ENCODE measurements at regions not wholly inside any gene's neighbourhood (a gene's known extent, or its start where the extent isn't known, plus 50 kb on each side); places are given as distances from the start of the nearest gene placed in this dataset.
"Not testable (repeated sequence)": the region's sequence is repeated elsewhere in the genome, so short reads cannot be mapped to it uniquely, and the experiment has no call there.

GRCh38 chr7:138247568-138248333, 171.5 kb downstream of the AKR1D1 start:
- Histone ChIP-seq H3K9me3 (ENCODE audit: control insufficient read depth, insufficient read depth, low read depth, low read length) (no peaks in the 10 kb centered on the region), H3K36me3 (ENCODE audit: control insufficient read depth in 2 of 2, insufficient read depth in 1 of 2, low read length in 2 of 2) (no peaks in the 10 kb centered on the region), H3K27ac (ENCODE audit: extremely low read depth, low read depth, low read length) (no peak overlapping the region), H3K4me1 (ENCODE audit: control insufficient read depth, insufficient read depth, low read length) (no peaks in the 10 kb centered on the region), H3K4me3 (ENCODE audit: low read depth, low read length) (no peak overlapping the region)
- TF ChIP-seq ZNF654 (tag by site-specific recombination; IDR thresholded peaks at IDR 0.05; ENCODE audit: low read depth), result no peak
- no peak for TF ChIP-seq ZNF843 (tag by site-specific recombination; IDR thresholded peaks at IDR 0.05)
- no peak for TF ChIP-seq ZNF791 (tag by site-specific recombination; IDR thresholded peaks at IDR 0.05)
- TF ChIP-seq ZNF561 (tag by site-specific recombination; IDR thresholded peaks at IDR 0.05; ENCODE audit: borderline replicate concordance), result no peak
- TF ChIP-seq ZNF133 (tag by site-specific recombination; IDR thresholded peaks at IDR 0.05), result no peak
- TF ChIP-seq SETDB1 (IDR thresholded peaks at IDR 0.05; ENCODE audit: insufficient read length, low read length), result peak; percentile 85
- no peak for TF ChIP-seq ZNF211 (tag by site-specific recombination; IDR thresholded peaks at IDR 0.05; ENCODE audit: low read depth)
- POLR2A ChIA-PET, result no interaction called here
- CTCF ChIA-PET, result no interaction called here

DNA sequence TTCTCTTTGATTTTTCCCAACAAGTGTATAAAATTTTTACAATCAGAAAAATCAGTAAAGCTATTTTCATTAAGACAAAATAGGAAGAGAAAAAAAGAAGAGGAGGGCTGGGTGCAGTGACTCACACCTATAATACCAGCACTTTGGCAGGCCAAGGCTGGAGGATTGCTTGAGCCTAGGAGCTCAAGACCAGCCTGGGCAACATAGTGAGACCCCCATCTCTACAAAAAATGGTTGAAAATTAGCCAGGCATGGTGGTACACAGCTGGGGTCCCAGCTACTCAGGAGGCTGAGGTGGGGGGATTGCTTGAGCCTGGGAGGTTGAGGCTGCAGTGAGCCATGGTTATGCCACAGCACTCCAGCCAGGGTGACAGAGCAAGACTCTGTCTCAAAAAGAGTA, 172.3 kb downstream of the AKR1D1 start:
- CTCF ChIA-PET, result no interaction called here
- TF ChIP-seq ZNF785 (tag by site-specific recombination; IDR thresholded peaks at IDR 0.05), result no peak
- TF ChIP-seq RBAK (tag by site-specific recombination; IDR thresholded peaks at IDR 0.05), result no peak
- TF ChIP-seq SP7 (tag by site-specific recombination; IDR thresholded peaks at IDR 0.05), result no peak
- no peak for TF ChIP-seq PATZ1 (tag by site-specific recombination; IDR thresholded peaks at IDR 0.05)
- TF ChIP-seq BCL11B (tag by site-specific recombination; IDR thresholded peaks at IDR 0.05; ENCODE audit: low read depth), result no peak
- TF ChIP-seq ZBTB21 (tag by site-specific recombination; IDR thresholded peaks at IDR 0.05), result no peak
- TF ChIP-seq ZNF146 (tag by site-specific recombination; IDR thresholded peaks at IDR 0.05), result no peak
- Histone ChIP-seq H3K27ac (ENCODE audit: extremely low read depth, low read depth, low read length) (no peak overlapping the region), H3K9me3 (ENCODE audit: control insufficient read depth, insufficient read depth, low read depth, low read length) (no peaks in the 10 kb centered on the region), H3K36me3 (ENCODE audit: control insufficient read depth in 2 of 2, insufficient read depth in 1 of 2, low read length in 2 of 2) (no peaks in the 10 kb centered on the region), H3K4me3 (ENCODE audit: low read depth, low read length) (no peak overlapping the region), H3K4me1 (ENCODE audit: control insufficient read depth, insufficient read depth, low read length) (no peaks in the 10 kb centered on the region)
- POLR2A ChIA-PET, result no interaction called here

DNA sequence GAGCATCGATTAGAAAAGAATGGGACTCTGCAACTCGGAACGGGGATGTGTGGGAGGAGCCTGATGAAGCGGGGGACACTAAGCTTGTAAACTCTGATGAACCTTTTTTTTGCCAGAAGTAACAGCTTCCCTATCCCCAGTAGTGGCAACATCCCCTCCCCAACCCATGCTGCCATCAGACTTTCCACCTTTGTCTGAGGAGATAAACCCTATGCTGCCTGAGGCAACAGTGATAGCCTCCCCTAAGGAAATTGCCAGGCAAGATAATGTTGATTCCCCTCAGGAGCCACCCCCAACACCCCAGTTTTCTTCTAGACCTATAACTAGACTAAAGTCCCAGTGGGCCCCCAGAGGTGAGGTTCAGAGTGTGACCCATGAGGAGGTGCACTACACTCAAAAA, 173.7 kb downstream of the AKR1D1 start:
- Histone ChIP-seq H3K36me3 (ENCODE audit: control insufficient read depth in 2 of 2, insufficient read depth in 1 of 2, low read length in 2 of 2) (no peaks in the 10 kb centered on the region), H3K4me3 (ENCODE audit: low read depth, low read length) (no peak overlapping the region), H3K4me1 (ENCODE audit: control insufficient read depth, insufficient read depth, low read length) (no peaks in the 10 kb centered on the region), H3K27ac (ENCODE audit: extremely low read depth, low read depth, low read length) (no peak overlapping the region), H3K9me3 (ENCODE audit: control insufficient read depth, insufficient read depth, low read depth, low read length) (no peaks in the 10 kb centered on the region)
- CTCF ChIA-PET, result interaction anchor here (0.6 kb wide), 1 partner anchor 209 kb away, joined by 3 read pairs; no protein-coding TSS in a partner anchor
- POLR2A ChIA-PET, result no interaction called here
- TF ChIP-seq OVOL3 (tag by site-specific recombination; IDR thresholded peaks at IDR 0.05), result no peak
- TF ChIP-seq ZNF223 (tag by site-specific recombination; IDR thresholded peaks at IDR 0.05), result no peak
- TF ChIP-seq ZNF2 (tag by site-specific recombination; IDR thresholded peaks at IDR 0.05), result no peak
- no peak for TF ChIP-seq YY1 (tag by site-specific recombination; IDR thresholded peaks at IDR 0.05)
- TF ChIP-seq ZSCAN23 (tag by site-specific recombination; IDR thresholded peaks at IDR 0.05), result no peak
- TF ChIP-seq MZF1 (tag by site-specific recombination; IDR thresholded peaks at IDR 0.05; ENCODE audit: borderline replicate concordance), result no peak
- no peak for TF ChIP-seq ZNF26 (tag by site-specific recombination; IDR thresholded peaks at IDR 0.05)
- no peak for TF ChIP-seq YY2 (tag by site-specific recombination; IDR thresholded peaks at IDR 0.05)
- TF ChIP-seq ZNF596 (tag by site-specific recombination; IDR thresholded peaks at IDR 0.05), result no peak

DNA sequence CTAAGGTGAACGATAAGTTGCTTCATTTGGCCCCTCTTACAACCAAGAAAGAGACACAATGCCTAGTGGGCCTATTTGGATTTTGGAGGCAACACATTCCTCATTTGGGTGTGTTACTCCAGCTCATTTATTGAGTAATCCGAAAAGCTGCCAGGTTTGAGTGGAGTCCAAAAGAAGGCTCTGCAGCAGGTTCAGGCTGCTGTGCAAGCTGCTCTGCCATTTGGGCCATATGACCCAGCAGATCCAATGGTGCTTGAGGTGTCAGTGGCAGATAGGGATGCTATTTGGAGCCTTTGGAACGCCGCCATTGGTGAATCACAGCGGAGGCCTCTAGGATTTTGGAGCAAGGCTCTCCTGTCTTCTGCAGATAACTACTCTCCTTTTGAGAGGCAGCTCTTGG, 176.4 kb downstream of the AKR1D1 start:
- CTCF ChIA-PET; H3K27ac ChIP-seq (ENCODE audit: extremely low read depth, low read depth, low read length); H3K4me1 ChIP-seq (ENCODE audit: control insufficient read depth, insufficient read depth, low read length); H3K4me3 ChIP-seq (ENCODE audit: low read depth, low read length); H3K36me3 ChIP-seq (ENCODE audit: control insufficient read depth in 2 of 2, insufficient read depth in 1 of 2, low read length in 2 of 2); POLR2A ChIA-PET; H3K9me3 ChIP-seq (ENCODE audit: control insufficient read depth, insufficient read depth, low read depth, low read length): not testable (repeated sequence)

Data from HEK293 (cell line).